HG03460 (cell line): ENCODE measurements at regions not wholly inside any gene's neighbourhood (a gene's known extent, or its start where the extent isn't known, plus 50 kb on each side); places are given as distances from the start of the nearest gene placed in this dataset.

Experiments
- ATAC-seq: cut with Tn5 transposase; IDR thresholded peaks from one replicate; pipeline ENCODE4 v1.9.1; 2021; ENCODE audit not compliant: unreplicated experiment

DNA sequence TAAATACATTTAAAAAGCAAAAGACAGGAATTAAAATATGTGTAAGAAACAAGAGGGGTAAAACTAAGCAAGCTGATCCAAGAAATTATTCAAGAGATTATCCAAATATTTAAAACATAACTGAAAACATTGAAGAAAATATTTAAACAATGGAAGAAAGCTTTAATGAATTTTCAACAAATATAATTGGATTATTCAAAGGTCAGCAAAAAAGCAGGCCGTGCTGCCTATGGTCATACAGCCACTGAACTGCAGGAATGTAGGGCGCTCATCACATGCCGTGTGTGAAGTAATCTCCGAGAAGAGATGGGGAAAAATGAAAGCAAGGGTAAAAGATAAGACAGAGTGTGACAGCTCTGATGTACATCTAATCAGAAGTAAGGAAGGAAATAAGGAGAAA, 1195.4 kb upstream of the EYS start:
- no peak for ATAC-seq

DNA sequence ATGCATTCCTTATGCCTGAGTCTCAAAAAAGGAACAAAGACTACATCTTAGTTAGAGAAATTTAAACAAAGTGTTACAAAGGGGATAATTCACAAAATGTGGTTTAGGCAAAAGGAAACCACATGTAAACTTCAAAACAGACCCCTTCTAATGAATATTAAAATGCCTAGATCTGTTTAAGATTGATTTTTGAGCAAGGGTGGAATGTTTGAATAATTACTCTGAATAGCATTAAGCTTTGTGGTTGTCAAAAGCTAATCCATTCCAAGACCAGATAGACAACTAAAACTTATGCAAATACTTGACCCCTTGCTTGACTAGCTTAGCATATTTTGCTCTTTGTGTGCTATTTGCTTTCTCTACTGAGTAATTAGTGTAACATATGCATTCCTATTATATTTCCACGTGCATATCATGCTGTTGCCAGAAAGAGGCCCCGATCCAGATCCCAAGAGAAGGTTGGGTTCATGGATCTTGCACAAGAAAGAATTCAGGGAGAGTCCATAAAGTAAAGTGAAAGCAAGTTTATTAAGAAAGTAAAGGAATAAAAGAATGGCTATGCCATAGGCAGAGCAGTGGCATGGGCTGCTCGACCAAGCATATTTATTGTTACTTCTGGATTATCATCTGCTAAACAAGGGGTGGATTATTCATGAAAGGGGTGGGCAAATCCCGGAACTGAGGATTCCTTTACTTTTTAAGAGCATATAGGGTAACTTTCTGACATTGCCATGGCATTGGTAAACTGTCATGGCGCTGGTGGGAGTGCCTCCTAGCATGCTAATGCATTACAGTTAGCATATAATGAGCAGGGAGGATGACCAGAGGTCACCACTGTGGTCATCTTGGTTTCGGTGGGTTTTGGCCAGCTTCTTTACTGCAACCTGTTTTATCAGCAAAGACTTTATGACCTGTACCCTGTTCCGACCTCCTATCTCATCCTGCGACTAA, 1193.4 kb upstream of the EYS start:
- no peak for ATAC-seq

DNA sequence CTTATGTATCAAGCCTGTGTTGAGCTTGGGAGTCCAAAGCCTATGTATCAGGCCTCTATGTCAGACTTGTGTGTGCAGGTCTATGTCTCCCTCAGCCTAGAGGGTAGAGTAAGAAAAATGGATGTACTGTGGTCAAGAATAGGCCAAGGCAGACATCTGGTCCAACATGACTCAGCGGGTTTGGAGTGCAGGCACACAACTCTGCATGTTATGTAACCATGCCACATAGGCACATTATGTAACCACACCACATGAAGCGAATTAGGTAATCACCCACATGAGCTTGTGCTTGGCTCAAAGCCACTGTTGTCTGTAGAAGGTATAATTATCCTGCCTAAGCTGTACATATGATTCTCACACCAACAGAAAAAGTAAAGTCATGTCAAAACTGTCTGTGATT, 1190.5 kb upstream of the EYS start:
- ATAC-seq: no peak

DNA sequence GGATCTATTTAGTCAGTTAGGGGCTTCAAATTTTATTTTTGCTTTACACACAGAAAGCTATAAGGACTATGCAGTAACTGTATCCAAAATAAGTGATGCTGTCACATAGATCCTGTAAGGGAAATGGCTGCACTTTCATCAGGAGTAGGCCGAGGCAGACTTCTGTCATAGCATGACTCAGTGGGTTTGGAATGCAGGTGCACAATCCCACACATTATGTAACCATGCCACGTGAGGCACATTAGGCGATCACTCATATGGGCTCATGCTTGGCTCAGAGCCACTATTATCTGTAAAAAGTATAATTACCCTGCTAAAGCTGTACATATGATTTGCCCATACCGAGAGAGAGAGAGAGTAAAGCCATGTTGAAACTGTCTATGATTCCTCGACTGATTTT, 1189.4 kb upstream of the EYS start:
- no peak for ATAC-seq

DNA sequence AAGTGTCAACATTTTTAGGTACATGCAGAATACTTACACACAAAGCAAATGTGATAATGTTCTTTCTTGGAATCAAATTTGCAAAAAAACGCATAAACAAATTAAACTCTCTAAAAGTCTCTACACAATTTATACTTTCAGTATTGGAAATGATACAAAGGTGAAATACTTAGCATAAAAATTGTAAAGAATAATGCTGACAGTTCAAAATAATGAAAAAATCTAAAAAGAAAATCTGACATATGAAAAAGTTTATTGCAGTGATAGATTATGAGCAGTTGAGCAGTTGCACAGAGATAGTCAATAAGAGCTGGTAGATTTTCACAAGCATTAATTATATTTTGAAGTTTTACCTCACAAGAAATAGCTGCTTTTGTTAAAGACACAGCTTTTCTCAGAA, 1176.4 kb upstream of the EYS start:
- ATAC-seq: no peak

DNA sequence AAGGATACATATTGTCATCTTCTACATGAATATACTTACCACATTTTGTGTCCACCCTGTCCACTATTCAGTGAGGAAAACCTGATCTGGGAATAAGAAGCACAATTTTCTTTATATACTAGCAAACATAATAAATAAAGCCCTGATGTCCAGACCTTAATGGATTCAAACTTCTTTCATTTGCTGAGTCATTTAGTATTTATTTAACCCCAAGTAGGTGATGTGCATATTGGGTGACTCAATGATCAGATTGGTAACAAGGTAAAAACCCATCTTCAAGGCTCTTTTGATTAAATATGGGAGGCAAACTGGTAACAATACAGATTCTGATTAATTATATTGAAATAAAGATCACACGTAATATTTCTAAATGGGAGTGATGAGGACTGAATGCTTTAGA, 1159.8 kb upstream of the EYS start:
- ATAC-seq: no peak

DNA sequence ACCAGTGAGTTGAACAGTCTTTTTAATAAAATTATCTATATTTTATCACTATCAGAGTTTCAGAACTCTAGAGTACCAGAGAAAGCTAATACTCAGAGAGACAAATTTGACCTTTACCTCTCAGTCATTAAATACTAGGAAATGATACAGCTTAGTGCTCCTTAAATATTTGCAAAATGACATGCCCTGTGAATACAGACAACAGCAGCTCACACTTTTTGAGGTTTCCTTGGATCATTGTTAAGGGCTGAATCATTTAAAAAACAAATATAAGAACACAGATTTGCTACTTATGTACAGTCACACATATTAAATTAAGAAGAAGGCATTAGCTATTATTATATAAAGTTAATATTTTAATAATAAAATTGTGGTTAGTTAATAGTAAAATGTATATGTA, 1158.7 kb upstream of the EYS start:
- no peak for ATAC-seq

DNA sequence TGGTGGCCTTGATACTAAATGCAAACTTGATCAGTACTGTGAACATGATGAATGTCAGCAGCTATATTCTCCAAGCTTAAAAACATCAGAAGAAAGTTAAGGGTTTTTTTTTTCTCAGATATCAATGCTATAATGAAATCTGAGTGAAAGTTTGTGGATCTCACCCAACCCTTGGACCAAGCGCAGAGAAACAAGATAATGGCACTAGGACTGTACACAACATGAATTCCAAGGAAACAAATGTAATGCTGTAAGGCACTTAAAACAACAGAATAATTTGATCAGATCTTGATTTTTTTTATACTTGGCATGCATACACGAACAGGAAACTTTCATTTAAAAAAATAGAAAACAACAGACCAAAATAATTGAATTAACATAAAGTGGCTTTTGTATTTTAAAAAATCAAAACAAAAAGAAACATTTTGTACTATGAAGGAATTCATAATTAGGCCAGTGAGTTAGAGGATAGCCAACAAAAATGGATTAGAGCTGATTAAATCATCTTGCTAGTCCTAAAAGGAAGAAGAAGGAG, 1154.0 kb upstream of the EYS start:
- ATAC-seq: no peak

DNA sequence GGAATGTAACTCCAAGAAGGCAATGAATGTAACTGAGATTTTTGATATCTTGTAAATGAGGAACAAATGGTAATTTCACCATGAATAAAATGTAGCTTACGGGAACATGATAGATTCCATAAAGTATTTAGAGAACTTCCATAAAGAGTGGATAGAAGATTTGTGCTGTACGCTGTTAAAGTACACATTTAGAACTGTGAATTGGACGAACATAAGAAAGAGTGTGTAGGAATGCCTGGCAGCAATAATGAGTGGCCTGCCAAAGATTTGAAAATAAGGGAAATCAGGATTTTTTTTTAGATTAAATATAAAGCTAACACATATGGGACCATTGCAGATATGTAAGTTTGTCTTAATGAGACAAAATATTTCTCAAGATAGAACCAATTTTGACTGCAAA, 1153.3 kb upstream of the EYS start:
- no peak for ATAC-seq

DNA sequence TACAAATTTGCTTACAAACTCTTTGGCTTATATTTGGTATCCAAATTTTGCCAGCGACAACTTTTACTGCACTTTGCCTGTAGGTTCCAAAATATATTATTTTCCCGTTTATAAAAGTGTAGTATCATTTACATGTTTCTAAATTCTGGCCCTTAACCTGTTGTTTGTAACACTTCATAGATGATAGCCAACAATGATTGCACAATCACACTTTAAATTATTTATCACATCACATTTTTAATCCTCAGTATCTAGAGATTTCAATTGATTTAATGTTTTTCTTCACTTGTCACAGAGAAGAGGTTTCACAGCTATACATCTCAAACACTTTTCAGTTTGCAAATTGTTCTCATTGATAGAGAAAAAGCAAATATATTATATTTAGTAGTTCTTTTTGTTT, 1151.2 kb upstream of the EYS start:
- no peak for ATAC-seq

DNA sequence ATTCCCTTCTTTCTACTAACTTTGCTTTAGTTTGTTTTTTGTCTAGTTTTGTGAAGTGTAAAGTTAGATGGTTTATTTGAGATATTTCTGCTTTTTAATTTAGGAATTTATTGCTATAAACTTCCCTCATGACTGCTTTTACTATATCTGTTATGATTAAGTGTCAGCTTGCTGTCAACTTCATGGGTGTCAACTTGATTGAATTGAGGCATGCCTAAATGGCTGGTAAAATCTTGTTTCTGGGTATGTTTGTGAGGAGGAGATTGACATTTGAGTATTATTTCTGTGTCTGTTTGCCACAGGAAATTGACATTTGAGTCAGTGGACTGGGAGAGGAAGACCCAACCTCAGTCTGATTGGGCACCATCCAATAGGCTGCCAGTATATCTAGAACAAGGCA, 1147.0 kb upstream of the EYS start:
- no peak for ATAC-seq

DNA sequence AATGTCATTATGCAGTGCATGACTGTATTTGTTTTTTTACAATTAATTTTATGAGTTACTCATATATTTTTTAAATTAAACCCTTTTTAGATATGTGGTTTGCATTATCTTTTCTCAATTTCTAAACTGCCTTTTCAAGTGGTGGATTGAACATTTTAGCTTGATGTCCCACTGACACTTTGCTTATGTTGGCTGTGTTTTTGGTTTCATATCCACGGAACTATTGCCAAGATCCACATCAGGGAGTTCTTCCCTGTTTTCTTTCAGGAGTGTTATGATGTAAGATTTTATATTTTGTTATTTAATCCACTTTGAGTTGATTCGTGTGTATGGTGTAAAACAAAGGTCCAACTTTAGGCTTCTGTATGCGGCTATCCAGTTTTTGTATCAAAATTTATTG, 1144.9 kb upstream of the EYS start:
- ATAC-seq: no peak

DNA sequence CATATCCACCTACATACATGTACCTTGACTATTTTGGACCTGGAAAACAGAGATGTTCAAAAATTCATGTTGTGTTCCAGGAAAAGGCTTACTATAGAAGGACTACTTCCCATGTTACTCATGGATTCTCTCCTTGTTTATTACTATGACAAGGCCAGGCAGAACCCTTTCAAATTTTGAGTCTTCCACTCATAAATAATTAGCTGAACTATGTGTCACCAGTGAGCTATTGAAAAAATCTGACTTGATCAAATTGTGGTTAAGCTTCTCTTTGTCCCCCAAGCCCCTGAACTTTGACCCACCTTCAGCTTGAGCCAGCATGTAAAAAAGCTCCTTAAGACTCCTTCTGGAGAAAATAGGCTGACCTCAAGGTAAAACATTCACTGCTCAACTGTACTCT, 1142.8 kb upstream of the EYS start:
- no peak for ATAC-seq

DNA sequence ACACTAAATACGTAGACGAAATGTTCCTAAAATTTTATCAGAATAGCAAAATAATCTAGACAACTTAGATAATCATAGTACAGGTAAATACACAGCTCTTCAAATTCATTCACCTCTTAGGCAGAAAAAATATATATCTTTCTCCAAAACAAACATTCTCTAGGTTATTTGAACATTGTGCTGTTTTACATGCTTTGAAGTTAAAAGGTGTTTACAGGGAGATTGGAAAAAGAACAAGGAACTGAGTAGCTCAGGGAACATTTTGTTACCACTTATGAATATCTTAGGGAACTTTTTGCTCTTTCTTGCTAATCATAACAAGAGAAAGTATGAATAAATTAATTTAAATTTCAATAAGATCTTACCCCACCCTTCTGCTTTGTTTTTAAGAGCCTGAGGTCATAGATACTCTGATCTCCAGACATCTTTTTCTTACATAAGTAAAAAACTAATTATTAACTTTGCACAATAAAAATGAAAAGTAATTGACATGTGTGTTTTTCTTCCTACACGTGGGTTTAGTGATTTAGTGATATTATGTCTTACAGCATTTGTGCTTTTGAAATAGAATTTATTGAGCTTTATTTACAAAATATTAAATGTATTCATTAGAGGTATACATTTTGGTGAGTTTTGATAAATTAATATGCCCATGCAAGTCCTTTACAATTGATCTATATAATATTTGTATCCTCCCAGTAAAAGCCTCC, 1141.4 kb upstream of the EYS start:
- ATAC-seq: no peak

DNA sequence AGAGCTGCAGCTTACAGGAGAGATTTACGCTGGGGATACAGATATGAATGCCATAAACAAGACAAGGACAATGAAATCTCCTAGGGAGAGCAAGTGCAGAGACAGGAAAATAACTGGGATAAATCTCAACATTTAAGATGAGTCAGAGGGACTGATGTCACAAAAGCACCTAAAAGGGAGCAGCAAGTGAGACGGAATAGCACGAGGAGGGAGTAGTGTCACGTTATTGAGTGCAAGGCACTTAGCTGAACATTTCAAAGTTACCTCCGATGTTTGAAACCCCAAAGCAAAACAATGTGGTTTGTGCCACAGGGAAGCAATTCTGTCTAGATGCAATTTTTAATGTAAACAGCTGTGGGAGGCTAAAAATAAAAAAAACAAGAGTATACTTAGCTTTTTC, 1131.7 kb upstream of the EYS start:
- ATAC-seq: no peak

DNA sequence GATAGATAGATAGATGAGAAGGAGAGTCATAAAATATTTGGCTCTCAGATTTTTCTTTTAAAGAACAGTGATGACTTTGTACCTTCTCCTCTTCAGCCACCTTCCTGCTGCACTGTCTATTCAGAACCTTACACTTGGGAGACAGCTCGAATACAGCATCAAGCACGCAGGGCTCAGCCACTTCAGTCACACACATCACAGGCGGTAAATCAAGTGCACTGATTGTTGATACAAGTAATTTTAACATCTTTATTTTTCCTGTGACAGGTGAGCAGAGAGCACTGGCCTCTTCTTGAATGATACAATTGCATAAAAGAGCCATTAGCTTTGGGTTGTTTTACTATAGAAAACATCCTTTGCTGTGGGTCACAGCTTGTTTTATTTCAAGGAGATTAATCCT, 1118.5 kb upstream of the EYS start:
- ATAC-seq: no peak

DNA sequence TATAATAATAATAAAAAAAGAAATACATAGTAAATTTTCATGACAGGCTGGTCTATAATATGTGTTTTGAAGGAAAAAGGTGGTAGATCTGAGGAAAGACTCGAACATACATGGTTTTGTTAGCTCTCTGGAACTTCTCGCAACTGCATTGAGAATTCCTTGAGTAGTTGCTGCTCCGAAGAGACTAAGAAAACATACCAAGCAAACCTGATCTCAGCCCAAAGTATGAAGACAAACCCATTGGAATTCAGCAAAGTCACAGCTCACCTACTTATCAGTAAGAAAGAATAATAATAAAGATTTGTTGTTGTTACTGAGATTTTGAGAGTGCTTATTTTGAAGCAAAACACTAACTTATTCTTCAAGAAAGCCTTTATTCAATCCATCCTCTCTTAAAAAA, 1107.1 kb upstream of the EYS start:
- no peak for ATAC-seq

DNA sequence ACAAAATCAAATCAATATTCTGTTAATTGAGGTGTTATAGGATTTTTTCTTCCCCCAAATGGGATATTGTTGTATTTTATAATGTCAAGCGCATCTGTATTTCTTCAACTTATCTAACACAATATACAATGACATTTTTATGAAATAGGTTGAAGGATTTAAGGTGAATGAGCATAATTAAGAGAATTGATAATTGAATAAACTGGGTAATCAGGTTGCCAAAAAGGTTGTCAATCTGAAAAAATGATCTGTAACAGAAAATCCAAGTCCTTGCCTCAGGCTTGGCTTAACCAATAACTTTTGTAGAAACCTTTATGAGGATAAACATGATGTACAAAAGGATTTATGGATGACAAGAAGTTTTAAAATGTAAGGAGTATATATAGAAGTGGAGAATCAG, 1101.7 kb upstream of the EYS start:
- ATAC-seq: no peak

DNA sequence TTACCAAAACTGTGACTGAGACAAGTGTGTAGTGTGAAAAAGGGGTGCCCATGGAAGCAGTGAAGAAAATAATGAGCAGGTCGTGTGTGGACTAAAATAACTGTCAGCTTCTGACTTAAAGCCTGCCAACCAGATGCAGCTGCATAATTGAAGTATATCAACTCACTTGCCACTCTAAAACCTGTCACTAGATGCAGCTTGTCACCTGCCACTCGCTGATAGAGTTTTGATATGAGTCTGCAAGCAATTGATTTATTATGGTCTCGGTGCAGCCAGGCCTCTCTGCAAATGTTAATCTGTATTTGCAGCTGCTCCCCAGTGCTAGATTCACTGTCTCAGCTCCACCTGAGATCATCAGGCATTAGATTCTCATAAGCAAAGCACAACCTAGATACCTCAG, 1090.0 kb upstream of the EYS start:
- ATAC-seq: no peak

DNA sequence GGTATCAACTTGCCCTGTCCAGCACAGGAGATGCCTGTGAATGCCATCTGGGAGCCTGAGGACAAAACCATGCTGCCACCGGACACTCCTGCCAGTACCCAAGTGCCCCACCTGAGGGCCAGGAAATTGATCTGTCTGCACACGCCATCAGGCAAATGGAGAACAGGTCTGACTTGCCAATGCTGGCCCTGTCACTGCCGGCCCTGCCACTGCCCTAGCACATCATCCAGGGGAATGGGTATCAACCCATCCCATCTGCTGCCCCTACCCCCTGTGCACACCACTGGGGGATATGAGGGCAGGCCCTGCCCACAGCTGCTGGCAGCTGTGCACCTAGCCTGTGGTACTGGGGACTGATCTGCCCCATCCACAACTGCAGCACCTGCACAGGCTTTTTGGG, 1081.6 kb upstream of the EYS start:
- no peak for ATAC-seq

DNA sequence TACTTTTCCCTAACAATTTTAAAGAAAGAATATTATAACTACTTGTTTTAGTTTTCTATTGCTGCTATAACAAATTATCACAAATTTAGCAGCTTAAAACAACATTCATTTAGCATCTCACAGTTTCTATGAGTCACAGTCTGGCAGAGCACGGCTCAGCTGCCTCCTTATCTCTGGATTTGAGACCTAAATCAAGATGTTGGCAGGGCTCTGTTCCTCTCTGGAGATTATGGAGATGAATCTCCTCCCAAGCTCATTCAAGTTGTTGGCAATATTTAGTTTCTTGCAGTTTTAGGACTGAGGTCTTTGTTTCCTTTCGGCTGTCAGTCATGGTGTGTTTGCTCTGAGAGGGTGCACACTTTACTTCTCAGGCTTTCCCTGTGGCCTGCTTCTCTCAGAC, 1065.8 kb upstream of the EYS start:
- ATAC-seq: no peak

DNA sequence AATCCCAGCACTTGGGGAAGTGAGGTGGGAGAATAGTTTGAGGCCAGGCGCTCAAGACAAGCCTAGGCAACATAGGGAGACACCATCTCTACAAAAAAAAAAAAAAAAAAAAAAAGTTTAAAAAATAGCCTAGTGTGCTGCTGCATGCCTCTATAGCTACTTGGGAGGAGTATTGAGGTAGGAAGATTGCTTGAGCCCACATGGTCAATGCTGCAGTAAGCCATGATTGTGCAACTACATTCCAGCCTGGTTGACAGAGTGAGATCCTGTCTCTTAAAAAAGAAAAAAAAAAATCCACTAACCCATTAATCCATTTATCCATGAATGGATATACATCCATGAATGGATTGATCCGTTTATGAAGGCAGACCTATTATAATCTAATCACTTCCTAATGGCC, 1064.6 kb upstream of the EYS start:
- no peak for ATAC-seq
